NCI-H2227 treated with DMSO at 0.1 percent for 48 hours (cell line): ENCODE measurements at regions not wholly inside any gene's neighbourhood (a gene's known extent, or its start where the extent isn't known, plus 50 kb on each side); places are given as distances from the start of the nearest gene placed in this dataset.

Source experiments
- DNase-seq: peaks from one replicate; lab custom pipeline; 2025; lab: John Stamatoyannopoulos, UW

- no peak for DNase-seq
These were observed 334.8 kb upstream of the ZNF462 start for GRCh38 chr9:106528158-106528557.

DNA sequence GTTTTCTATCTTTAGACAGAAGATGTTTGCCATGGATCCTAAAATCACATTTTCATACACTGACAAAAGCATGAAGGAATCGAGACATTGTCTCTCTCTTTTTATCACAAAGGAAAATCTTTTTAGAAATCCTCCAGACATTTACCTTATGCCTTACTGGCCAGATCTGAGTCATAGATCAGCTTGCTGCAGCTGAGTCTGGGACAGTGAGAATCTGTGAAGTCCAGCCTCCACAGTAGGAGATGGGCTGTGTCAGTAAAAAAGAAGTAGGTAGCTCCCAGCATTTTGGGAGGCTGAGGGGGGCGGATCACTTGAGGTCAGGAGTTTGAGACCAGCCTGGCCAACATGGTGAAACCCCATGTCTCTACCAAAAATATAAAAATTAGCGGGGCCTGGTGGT lies 333.4 kb upstream of the ZNF462 start:
- DNase-seq: no peak

DNA sequence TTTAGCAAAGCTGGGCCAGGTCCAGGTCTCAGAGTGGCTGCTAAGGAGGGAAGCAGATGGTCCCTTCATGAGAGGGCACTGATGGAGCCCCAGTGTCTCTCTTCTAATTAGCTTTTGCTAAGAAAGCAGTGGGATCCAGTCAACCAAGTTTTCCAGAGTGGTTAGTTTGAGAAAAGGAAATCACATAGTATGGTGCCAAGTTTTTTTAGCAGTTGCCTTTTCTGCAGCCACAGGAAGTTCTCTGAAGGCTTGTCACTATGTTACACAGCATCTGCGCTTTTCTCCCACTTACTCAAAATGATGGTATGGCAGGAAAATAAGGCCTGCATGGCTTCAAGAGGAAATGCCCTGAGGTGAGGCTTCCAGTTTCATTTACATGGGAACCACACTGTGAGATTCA lies 331.5 kb upstream of the ZNF462 start:
- no peak for DNase-seq

GRCh38 chr9:106532306-106533015 lies 330.5 kb upstream of the ZNF462 start:
- DNase-seq: no peak

DNA sequence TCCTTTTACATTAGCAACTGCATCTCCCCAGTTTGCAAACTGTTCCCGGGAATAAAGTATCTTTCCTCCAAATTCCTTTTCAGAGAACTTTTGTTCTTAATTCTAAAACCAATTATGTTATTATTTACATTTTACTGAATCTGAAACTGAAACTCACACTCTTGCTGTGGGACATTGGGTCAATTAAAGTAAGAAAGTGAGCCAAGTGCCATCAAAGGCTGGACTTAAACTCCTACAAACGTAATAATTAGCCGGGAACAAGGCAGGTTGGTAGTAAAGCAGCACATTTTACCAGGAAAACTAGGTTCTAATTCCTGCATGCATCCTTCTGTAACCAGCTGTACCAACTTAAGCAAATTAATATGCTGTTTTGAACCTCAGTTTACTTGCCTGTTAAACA lies 328.2 kb upstream of the ZNF462 start:
- no peak for DNase-seq

- DNase-seq: no peak
These were observed 327.5 kb upstream of the ZNF462 start for GRCh38 chr9:106535439-106535838.

DNA sequence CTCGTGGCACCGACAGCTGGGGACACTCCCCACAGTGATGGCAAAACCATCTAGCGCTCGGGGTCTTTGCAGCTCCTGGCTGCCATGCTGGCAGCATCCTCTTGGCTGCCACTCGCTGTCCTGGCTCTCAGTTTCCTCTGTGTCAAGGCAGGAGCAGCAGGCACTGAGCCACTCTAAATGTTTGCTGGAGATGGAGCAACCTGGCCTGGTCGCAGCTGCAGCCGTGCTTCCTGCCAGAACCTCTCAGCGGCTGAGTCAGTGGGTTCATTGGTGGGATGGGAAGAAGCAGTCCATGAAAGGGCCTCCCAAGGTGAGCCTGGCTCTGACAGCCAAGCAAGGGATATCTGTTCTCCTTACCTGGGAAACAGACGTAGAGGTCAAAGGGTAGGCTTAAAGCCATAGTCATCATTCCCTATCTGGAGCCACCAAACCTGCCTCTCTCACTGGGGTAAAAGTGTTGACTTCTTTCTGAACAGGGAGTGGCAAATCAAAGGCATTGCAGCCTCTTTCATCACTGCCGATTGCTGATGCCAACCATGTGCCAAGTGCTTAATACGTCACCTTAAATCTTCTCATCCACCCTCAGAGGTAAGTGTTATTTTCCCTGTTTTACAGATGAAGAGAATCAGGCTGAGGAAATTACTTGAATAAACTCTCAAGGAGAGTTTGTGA lies 304.8 kb upstream of the ZNF462 start:
- DNase-seq: no peak

- DNase-seq: no peak
These were observed 302.4 kb upstream of the ZNF462 start for GRCh38 chr9:106560540-106560939.

- DNase-seq: no peak
These were observed 287.1 kb upstream of the ZNF462 start for GRCh38 chr9:106575823-106576222.

GRCh38 chr9:106576232-106576760 lies 286.7 kb upstream of the ZNF462 start:
- no peak for DNase-seq

DNA sequence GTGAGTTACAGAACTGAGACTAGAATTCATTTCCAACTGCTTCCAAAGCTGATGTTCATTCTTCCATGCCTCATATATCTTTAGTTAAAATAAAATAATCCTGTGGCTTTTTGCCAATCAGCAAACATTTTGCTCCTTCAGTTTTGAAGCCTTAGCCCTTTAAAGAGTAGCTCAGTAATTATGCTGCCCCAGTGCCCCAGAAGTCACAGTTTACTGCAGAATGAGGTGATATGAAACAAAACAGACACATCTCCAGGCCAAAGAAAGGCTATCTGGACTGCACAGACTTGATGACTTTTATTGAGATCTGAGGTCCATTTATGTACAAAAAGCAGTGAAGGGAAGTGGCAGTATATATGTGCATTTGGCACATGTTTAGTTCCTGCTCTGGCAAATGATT lies 285.8 kb upstream of the ZNF462 start:
- DNase-seq: no peak

GRCh38 chr9:106580546-106580945 lies 282.4 kb upstream of the ZNF462 start:
- no peak for DNase-seq

- DNase-seq: no peak
These were observed 281.0 kb upstream of the ZNF462 start for GRCh38 chr9:106581973-106582372.

GRCh38 chr9:106583751-106584150 lies 279.2 kb upstream of the ZNF462 start:
- no peak for DNase-seq

GRCh38 chr9:106587042-106587441 lies 275.9 kb upstream of the ZNF462 start:
- no peak for DNase-seq

GRCh38 chr9:106588626-106589025 lies 274.3 kb upstream of the ZNF462 start:
- DNase-seq: no peak

DNA sequence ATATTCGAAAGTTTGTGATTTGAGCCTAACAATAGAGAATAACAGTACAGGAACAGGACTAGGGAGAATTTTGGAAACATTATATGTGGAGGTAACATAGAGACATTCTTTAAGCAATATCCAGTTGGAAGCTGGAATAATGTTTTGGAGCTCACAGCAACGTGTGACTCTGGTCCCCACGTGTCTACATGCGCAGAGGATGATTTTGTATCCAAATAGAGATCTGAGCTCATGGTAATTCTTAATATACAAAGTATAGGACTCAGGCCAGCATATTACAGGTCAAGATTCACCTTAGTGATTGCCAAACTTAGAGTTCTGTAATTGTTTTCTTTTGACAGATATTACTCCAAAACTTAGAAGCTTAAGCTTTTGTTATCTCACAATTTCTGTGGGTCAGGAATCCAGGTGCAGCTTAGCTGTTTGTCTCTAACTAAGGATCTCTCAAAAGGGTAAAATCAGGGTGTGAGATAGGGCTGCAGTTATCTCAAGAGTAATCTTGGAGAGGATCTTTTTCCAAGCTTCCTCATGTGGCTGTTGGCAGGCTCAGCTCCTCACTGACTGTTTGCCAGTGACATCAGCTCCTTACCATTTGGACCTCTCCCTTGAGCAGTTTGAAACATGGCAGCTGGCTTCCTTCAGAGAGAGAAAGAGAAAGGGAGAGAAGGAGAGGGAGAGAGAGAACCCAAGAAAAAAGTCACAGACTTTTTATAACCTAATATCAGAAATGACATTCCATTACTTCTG lies 272.0 kb upstream of the ZNF462 start:
- DNase-seq: no peak

GRCh38 chr9:106593201-106593600 lies 269.8 kb upstream of the ZNF462 start:
- DNase-seq: no peak

GRCh38 chr9:106596984-106597383 lies 266.0 kb upstream of the ZNF462 start:
- DNase-seq: no peak

DNA sequence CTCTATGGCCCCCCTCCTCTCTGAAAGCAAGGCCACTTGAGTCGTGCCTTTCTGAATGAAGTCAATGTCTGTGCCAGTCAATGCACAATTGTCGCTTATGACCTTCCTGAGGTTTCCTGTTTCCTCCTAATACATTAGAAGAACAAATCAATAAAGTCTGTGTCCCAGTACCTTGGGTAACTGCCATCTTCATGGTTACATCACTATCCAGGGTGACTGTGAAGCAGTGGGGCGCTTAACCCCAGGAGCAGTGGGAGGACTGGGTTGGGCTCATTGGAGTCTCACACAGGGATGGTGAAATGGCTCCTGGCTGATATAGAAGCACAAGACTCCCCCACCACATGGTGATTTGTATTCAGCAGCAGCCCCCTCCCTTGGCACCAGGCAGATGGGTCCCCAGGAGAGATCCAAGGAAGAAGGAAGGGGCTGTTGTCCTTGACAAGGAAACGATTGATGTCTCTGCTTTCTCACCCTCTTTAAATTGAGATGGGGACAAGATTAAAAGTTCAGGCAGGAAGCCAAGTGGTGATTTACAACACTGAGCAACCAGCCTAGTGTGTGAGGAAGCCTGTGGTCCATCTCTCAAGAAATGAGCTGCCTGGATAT lies 261.9 kb upstream of the ZNF462 start:
- no peak for DNase-seq

GRCh38 chr9:106602344-106602743 lies 260.6 kb upstream of the ZNF462 start:
- no peak for DNase-seq

GRCh38 chr9:106613250-106613737 lies 249.7 kb upstream of the ZNF462 start:
- DNase-seq: no peak
